ENCODE measurements at regions not wholly inside any gene's neighbourhood (a gene's known extent, or its start where the extent isn't known, plus 50 kb on each side); places are given as distances from the start of the nearest gene placed in this dataset.

DNA sequence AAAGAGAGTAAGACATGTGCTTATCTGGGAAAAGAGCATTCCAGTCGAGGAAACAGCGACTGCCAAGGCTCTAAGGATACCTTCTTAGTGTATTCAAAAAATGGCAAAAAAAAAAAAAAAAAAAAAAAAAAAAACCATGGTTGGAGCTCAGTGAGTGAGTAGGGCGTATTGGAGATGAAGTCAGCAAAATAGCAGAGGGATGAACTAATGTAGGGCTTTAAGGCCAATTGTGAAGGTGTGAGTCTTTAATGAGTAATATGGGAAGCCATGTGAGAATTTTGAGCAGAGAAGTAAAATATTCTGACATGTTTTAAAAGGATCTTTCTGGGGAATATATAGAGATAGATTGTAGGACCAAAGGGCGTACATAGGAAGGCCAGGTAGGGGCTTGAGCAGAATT is 498.6 kb upstream of the ISX start:
- no peak for DNase-seq (ENCODE audit: low spot score)
- intact Hi-C loops (cut with micrococcal nuclease) = loop anchor here (10.0 kb wide), 1 partner anchor 1153 kb away; no protein-coding TSS in a partner anchor
- H3K36me3 Mint-ChIP-seq (ENCODE audit: low read depth) = no peaks in the 10 kb centered on the region
- H3K27ac Mint-ChIP-seq = no peak overlapping the region
- peaks cover 22% of the 10 kb centered on the region for H3K9me3 Mint-ChIP-seq
- H3K27me3 Mint-ChIP-seq (ENCODE audit: insufficient read depth) = no peaks in the 10 kb centered on the region
- H3K4me3 Mint-ChIP-seq = no peak overlapping the region
- H3K4me1 Mint-ChIP-seq (ENCODE audit: low read depth) = no peaks in the 10 kb centered on the region

- Mint-ChIP-seq H3K27ac (no peak overlapping the region), H3K4me3 (no peak overlapping the region), H3K27me3 (ENCODE audit: insufficient read depth) (no peaks in the 10 kb centered on the region), H3K4me1 (ENCODE audit: low read depth) (no peaks in the 10 kb centered on the region), H3K36me3 (ENCODE audit: low read depth) (no peaks in the 10 kb centered on the region), H3K9me3 (peaks cover 8% of the 10 kb centered on the region)
- intact Hi-C loops (cut with micrococcal nuclease) = no loop called here
- no peak for DNase-seq (ENCODE audit: low spot score)
Measured at GRCh38 chr22:34570408-34570807, 495.6 kb upstream of the ISX start.

DNA sequence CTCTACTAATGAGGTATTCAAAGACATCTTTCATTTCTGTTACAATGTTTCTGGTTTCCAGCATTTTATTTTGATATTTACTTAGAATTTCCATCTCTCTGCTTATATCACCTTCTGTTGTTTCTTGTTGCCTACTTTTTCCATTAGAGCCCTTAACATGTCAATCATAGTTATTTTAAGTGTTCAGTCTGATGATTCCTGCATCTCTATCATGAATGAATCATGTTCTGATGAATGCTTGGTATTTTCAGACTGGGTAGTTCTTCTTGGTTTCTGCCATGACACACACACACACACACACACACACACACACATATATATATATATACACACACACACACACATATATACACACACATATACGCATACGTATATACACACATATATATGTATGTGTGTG is 486.4 kb upstream of the ISX start:
- Mint-ChIP-seq H3K27me3 (ENCODE audit: insufficient read depth) (no peaks in the 10 kb centered on the region), H3K4me1 (ENCODE audit: low read depth) (no peaks in the 10 kb centered on the region), H3K27ac (peak overlapping the region; percentile 14), H3K9me3 (peaks cover 8% of the 10 kb centered on the region), H3K36me3 (ENCODE audit: low read depth) (no peaks in the 10 kb centered on the region), H3K4me3 (no peak overlapping the region)
- no peak for DNase-seq (ENCODE audit: low spot score)
- intact Hi-C loops (cut with micrococcal nuclease) = no loop called here

- no peak overlapping the region for H3K27ac Mint-ChIP-seq
- no peak for DNase-seq (ENCODE audit: low spot score)
- no peaks in the 10 kb centered on the region for H3K36me3 Mint-ChIP-seq (ENCODE audit: low read depth)
- intact Hi-C loops (cut with micrococcal nuclease) = no loop called here
- H3K4me3 Mint-ChIP-seq = no peak overlapping the region
- H3K4me1 Mint-ChIP-seq (ENCODE audit: low read depth) = no peaks in the 10 kb centered on the region
- no peaks in the 10 kb centered on the region for H3K27me3 Mint-ChIP-seq (ENCODE audit: insufficient read depth)
- peaks cover 8% of the 10 kb centered on the region for H3K9me3 Mint-ChIP-seq
Measured at GRCh38 chr22:34587357-34588356, 478.3 kb upstream of the ISX start.

DNA sequence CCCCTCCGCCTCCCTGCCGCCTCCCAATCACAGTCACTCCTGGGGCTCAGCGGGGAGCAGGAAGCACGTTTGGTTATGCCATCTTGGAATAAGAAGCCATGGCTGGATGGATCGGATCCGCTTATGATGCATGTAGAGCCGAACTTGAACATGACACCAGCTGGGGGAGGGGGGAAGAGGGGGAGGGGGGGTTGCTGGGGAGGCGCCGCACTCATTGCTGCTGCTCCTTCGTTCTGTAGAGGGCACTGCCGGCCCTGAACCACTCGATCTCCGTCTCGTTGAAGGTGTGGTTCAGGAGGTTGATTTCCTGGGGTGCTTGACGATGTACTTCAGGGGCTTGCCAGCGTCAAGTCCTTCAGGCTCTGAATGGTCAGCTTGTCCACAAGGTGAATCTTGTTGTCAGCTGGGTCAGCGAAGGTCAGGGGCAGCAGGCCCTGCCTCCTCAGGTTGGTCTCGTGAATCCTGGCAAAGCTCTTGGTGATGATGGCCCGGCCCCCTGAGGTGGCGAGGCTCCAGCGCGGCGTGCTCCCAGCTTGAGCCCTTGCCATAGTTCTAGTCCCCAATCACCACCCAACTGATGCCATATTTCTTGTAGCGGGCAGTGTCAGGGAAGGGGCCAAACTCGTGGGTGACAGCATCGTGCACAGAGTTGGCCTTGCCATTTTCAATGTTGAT is 476.9 kb upstream of the ISX start:
- H3K27me3 Mint-ChIP-seq (ENCODE audit: insufficient read depth) = no peaks in the 10 kb centered on the region
- DNase-seq (ENCODE audit: low spot score) = no peak
- no peaks in the 10 kb centered on the region for H3K36me3 Mint-ChIP-seq (ENCODE audit: low read depth)
- no peaks in the 10 kb centered on the region for H3K4me1 Mint-ChIP-seq (ENCODE audit: low read depth)
- H3K9me3 Mint-ChIP-seq = peaks cover 8% of the 10 kb centered on the region
- no peak overlapping the region for H3K27ac Mint-ChIP-seq
- no peak overlapping the region for H3K4me3 Mint-ChIP-seq
- intact Hi-C loops (cut with micrococcal nuclease) = no loop called here

DNA sequence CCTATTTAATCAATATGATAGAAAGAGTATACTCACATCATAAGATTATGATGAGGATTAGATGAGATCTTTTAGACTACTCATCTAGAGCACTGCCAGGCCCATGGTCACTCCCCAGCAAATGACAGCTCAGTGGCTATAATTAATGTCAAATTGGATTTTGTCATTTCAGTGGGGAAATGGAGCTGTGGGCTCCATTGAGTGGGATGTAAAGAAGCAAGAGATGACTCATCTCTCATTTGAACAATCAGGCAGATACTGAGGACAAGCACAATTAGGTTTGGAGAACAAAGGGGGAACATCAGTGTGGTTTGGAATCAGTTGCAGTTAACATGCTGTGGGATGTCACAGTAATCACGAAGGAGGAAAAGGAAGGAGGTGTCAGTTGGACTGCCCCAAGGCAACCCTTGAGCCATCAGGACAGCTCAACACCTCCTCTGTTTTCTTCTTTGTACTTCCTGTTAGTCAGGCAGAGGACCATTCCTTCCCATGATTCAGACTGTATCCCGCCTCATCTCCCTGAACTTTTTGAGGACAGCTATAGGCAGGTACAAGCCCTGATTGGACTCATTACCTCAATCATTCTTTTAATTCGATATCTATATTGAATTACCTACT is 473.7 kb upstream of the ISX start:
- Mint-ChIP-seq H3K4me3 (no peak overlapping the region), H3K27ac (no peak overlapping the region), H3K27me3 (ENCODE audit: insufficient read depth) (no peaks in the 10 kb centered on the region), H3K4me1 (ENCODE audit: low read depth) (no peaks in the 10 kb centered on the region), H3K36me3 (ENCODE audit: low read depth) (no peaks in the 10 kb centered on the region), H3K9me3 (peaks cover 15% of the 10 kb centered on the region)
- DNase-seq (ENCODE audit: low spot score) = no peak
- intact Hi-C loops (cut with micrococcal nuclease) = no loop called here

GRCh38 chr22:34599567-34599966 is 466.4 kb upstream of the ISX start:
- Mint-ChIP-seq H3K9me3 (peaks cover 12% of the 10 kb centered on the region), H3K36me3 (ENCODE audit: low read depth) (no peaks in the 10 kb centered on the region), H3K4me3 (no peak overlapping the region), H3K27me3 (ENCODE audit: insufficient read depth) (no peaks in the 10 kb centered on the region), H3K27ac (no peak overlapping the region), H3K4me1 (ENCODE audit: low read depth) (no peaks in the 10 kb centered on the region)
- intact Hi-C loops (cut with micrococcal nuclease) = no loop called here
- no peak for DNase-seq (ENCODE audit: low spot score)

DNA sequence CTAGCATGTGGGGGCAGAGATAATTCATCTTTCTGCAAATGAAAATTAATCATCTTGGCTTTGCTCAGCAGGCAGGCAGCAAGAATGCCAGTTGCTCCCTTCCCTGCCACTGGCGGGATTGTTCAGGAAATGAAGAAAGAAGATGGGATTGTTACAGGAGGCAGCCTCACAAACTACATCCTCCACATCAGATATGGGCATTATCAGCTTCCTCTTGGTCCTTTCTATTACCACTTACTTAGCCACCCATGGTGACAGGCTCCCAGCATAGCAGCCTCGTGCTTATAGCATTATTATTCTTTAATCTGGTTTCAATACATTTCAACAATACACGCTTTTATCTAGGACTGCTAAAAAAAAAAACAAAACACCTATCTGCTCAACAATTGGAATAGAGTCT is 461.6 kb upstream of the ISX start:
- H3K36me3 Mint-ChIP-seq (ENCODE audit: low read depth) = no peaks in the 10 kb centered on the region
- H3K27me3 Mint-ChIP-seq (ENCODE audit: insufficient read depth) = no peaks in the 10 kb centered on the region
- H3K4me1 Mint-ChIP-seq (ENCODE audit: low read depth) = no peaks in the 10 kb centered on the region
- no peak overlapping the region for H3K27ac Mint-ChIP-seq
- intact Hi-C loops (cut with micrococcal nuclease) = no loop called here
- no peak overlapping the region for H3K4me3 Mint-ChIP-seq
- H3K9me3 Mint-ChIP-seq = no peaks in the 10 kb centered on the region
- no peak for DNase-seq (ENCODE audit: low spot score)

- intact Hi-C loops (cut with micrococcal nuclease) = no loop called here
Measured at GRCh38 chr22:34608106-34608505, 457.9 kb upstream of the ISX start.

GRCh38 chr22:34608540-34609115 is 457.3 kb upstream of the ISX start:
- Mint-ChIP-seq H3K4me3 (no peak overlapping the region), H3K9me3 (peaks cover 7% of the 10 kb centered on the region), H3K27ac (no peak overlapping the region), H3K27me3 (ENCODE audit: insufficient read depth) (no peaks in the 10 kb centered on the region), H3K36me3 (ENCODE audit: low read depth) (no peaks in the 10 kb centered on the region), H3K4me1 (ENCODE audit: low read depth) (no peaks in the 10 kb centered on the region)
- no peak for DNase-seq (ENCODE audit: low spot score)
- intact Hi-C loops (cut with micrococcal nuclease) = no loop called here

More at GRCh38 chr22:34608106-34608505, 457.9 kb upstream of the ISX start:
- Mint-ChIP-seq H3K27ac (no peak overlapping the region), H3K27me3 (ENCODE audit: insufficient read depth) (no peaks in the 10 kb centered on the region), H3K9me3 (peaks cover 7% of the 10 kb centered on the region), H3K36me3 (ENCODE audit: low read depth) (no peaks in the 10 kb centered on the region), H3K4me1 (ENCODE audit: low read depth) (no peaks in the 10 kb centered on the region), H3K4me3 (no peak overlapping the region)
- DNase-seq (ENCODE audit: low spot score) = no peak

GRCh38 chr22:34609646-34610045 is 456.3 kb upstream of the ISX start:
- Mint-ChIP-seq H3K36me3 (ENCODE audit: low read depth) (no peaks in the 10 kb centered on the region), H3K9me3 (peaks cover 9% of the 10 kb centered on the region), H3K27me3 (ENCODE audit: insufficient read depth) (no peaks in the 10 kb centered on the region), H3K4me3 (no peak overlapping the region), H3K4me1 (ENCODE audit: low read depth) (no peaks in the 10 kb centered on the region), H3K27ac (no peak overlapping the region)
- DNase-seq (ENCODE audit: low spot score) = no peak
- intact Hi-C loops (cut with micrococcal nuclease) = no loop called here

DNA sequence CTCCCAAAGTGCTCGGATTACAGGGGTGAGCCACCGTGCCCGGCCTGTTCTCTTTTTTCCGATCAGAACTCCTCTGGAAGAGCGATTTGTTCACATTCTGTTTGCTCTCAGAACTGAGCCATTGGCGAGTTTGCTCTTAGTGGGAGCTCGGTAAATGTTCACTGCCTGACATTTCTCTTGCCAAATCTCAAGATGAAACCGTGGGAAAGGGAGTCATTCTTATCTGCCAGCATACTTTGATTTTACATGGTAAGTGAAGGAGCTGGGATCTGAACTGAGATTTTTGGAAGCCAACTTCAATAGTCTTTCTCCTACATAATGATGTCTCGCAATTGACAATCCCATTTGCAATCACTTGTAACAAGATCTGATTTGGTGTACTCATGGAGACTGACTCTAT is 445.8 kb upstream of the ISX start:
- no peaks in the 10 kb centered on the region for H3K4me1 Mint-ChIP-seq (ENCODE audit: low read depth)
- H3K27me3 Mint-ChIP-seq (ENCODE audit: insufficient read depth) = no peaks in the 10 kb centered on the region
- intact Hi-C loops (cut with micrococcal nuclease) = no loop called here
- no peak overlapping the region for H3K4me3 Mint-ChIP-seq
- no peak for DNase-seq (ENCODE audit: low spot score)
- no peaks in the 10 kb centered on the region for H3K36me3 Mint-ChIP-seq (ENCODE audit: low read depth)
- H3K9me3 Mint-ChIP-seq = peaks cover 7% of the 10 kb centered on the region
- H3K27ac Mint-ChIP-seq = no peak overlapping the region

GRCh38 chr22:34620832-34621231 is 445.1 kb upstream of the ISX start:
- DNase-seq (ENCODE audit: low spot score) = no peak
- H3K9me3 Mint-ChIP-seq = peaks cover 7% of the 10 kb centered on the region
- no peaks in the 10 kb centered on the region for H3K36me3 Mint-ChIP-seq (ENCODE audit: low read depth)
- H3K27me3 Mint-ChIP-seq (ENCODE audit: insufficient read depth) = no peaks in the 10 kb centered on the region
- H3K4me1 Mint-ChIP-seq (ENCODE audit: low read depth) = no peaks in the 10 kb centered on the region
- H3K4me3 Mint-ChIP-seq = no peak overlapping the region
- intact Hi-C loops (cut with micrococcal nuclease) = no loop called here
- H3K27ac Mint-ChIP-seq = no peak overlapping the region
